Lung (tissue), 11 donors: ENCODE measurements at regions not wholly inside any gene's neighbourhood (a gene's known extent, or its start where the extent isn't known, plus 50 kb on each side); places are given as distances from the start of the nearest gene placed in this dataset.

Experiments used
- ATAC-seq: fragments of 200-7000 bp; cut with Tn5 transposase; one replicate; pipeline ENCODE4 v1.9.1; 2020; ENCODE audit warnings: moderate number of reproducible peaks; ENCODE audit not compliant: insufficient read depth, low FRiP score
- DNase-seq, 3 donors: peaks; one replicate each; pipeline ENCODE4 v3.0.0-alpha.2; 2013 to 2017
- H3K27ac ChIP-seq, 2 donors: one replicate each; pipeline ENCODE4 v1.5.1; 2013; ENCODE audit warnings: mild to moderate bottlenecking in 2 of 2, moderate library complexity in 2 of 2, control low read depth in 1 of 2, inconsistent platforms in 1 of 2, low read depth in 1 of 2, low read length in 1 of 2
- H3K27me3 ChIP-seq, 3 donors: one replicate each; pipeline ENCODE4 v1.5.1; 2013; ENCODE audit warnings: low read length in 2 of 3; ENCODE audit not compliant: control insufficient read depth in 3 of 3, insufficient read depth in 3 of 3
- H3K36me3 ChIP-seq, 4 donors: one replicate each; pipeline ENCODE4 v1.5.1; 2013; ENCODE audit warnings: low read length in 4 of 4, mild to moderate bottlenecking in 1 of 4, moderate library complexity in 1 of 4; ENCODE audit not compliant: control insufficient read depth in 4 of 4, insufficient read depth in 4 of 4
- H3K4me1 ChIP-seq, 5 donors: one replicate each; pipeline ENCODE4 v1.5.1; 2013; ENCODE audit warnings: low read length in 5 of 5, mild to moderate bottlenecking in 2 of 5, moderate library complexity in 1 of 5; ENCODE audit not compliant: control insufficient read depth in 5 of 5, insufficient read depth in 5 of 5
- H3K4me3 ChIP-seq: one replicate; pipeline ENCODE4 v1.5.1; 2013; ENCODE audit warnings: mild to moderate bottlenecking, control low read depth, moderate library complexity
- H3K9ac ChIP-seq, 2 donors: one replicate each; pipeline ENCODE4 v1.5.1; 2013; ENCODE audit warnings: low read length in 2 of 2, control low read depth in 1 of 2; ENCODE audit not compliant: insufficient read depth in 1 of 2
- H3K9me3 ChIP-seq, 4 donors: one replicate each; pipeline ENCODE4 v1.5.1; 2013; ENCODE audit warnings: low read length in 3 of 4, mild to moderate bottlenecking in 1 of 4, moderate library complexity in 1 of 4; ENCODE audit not compliant: control insufficient read depth in 4 of 4, insufficient read depth in 3 of 4
- WGBS, 2 donors: extraction: QIAGEN DNeasy Blood & Tissue Kit; methylation state at CpG; one replicate each; pipeline ENCODE4 v1.1.7; 2013; 5-methylcytosine and 5-hydroxymethylcytosine counted together
- TF ChIP-seq, protein P1 (sequence below): IDR thresholded peaks from 2 replicates; pipeline ENCODE4 v1.5.1; 2012; ENCODE audit warnings: mild to moderate bottlenecking; ENCODE audit errors: control extremely low read depth, extremely low read depth
- donor health status: control.
- donor health status: control.
- donor health status: Bipolar disorder and iron deficiency.
- donor health status: healthy.
- donor health status: DM: yes; HTN: yes; CAD: no.

DNA sequence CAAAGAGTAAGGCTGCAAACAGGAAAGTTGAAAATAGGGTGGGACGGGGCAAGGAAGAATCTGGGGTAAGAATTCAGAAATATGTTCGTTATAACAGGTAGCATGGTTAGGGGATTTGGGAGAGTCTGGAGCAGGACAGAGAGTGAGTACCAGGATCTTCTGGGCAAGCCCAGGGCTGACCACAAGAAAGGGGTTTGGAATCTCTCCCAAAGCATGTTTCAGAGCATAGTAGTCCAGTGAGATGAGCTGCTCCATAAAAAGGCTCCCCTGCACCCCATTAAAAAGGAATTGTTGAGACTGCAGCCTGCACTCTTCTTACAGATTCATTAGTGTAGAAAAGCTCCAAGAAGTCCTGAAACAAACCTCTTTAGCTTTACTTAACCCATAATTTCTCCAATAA is 291.1 kb downstream of the MTX2 start:
- DNase-seq (no peak), ATAC-seq (no peak)
- WGBS, 2 donors, result 43 to 91% methylated on average over 1 to 2 of the region's 2 CpGs
- Histone ChIP-seq H3K4me1 (peaks cover 0 to 3% (median 0%) of the 10 kb centered on the region in 5 donors), H3K27ac (no peak overlapping the region), H3K4me3 (no peak overlapping the region), H3K9ac (no peak overlapping the region), H3K27me3 (peaks cover 0 to 5% (median 4%) of the 10 kb centered on the region in 3 donors), H3K9me3 (no peaks in the 10 kb centered on the region), H3K36me3 (no peaks in the 10 kb centered on the region)
- TF ChIP-seq, protein P1, sequence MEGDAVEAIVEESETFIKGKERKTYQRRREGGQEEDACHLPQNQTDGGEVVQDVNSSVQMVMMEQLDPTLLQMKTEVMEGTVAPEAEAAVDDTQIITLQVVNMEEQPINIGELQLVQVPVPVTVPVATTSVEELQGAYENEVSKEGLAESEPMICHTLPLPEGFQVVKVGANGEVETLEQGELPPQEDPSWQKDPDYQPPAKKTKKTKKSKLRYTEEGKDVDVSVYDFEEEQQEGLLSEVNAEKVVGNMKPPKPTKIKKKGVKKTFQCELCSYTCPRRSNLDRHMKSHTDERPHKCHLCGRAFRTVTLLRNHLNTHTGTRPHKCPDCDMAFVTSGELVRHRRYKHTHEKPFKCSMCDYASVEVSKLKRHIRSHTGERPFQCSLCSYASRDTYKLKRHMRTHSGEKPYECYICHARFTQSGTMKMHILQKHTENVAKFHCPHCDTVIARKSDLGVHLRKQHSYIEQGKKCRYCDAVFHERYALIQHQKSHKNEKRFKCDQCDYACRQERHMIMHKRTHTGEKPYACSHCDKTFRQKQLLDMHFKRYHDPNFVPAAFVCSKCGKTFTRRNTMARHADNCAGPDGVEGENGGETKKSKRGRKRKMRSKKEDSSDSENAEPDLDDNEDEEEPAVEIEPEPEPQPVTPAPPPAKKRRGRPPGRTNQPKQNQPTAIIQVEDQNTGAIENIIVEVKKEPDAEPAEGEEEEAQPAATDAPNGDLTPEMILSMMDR, result no peak

- TF ChIP-seq, protein P1, result no peak
- H3K36me3 ChIP-seq, result no peaks in the 10 kb centered on the region
- no peaks in the 10 kb centered on the region for H3K9me3 ChIP-seq
- WGBS, 2 donors, result 68 to 74% methylated on average over 4 of the region's 4 CpGs
- no peaks in the 10 kb centered on the region for H3K27me3 ChIP-seq
- H3K27ac ChIP-seq, result no peak overlapping the region
- no peak for ATAC-seq
- H3K4me1 ChIP-seq, result peaks cover 0 to 12% (median 3%) of the 10 kb centered on the region in 5 donors
- no peak for DNase-seq
- no peak overlapping the region for H3K9ac ChIP-seq
- H3K4me3 ChIP-seq, result no peak overlapping the region
Observed at GRCh38 chr2:176561706-176562105, 292.5 kb downstream of the MTX2 start.

DNA sequence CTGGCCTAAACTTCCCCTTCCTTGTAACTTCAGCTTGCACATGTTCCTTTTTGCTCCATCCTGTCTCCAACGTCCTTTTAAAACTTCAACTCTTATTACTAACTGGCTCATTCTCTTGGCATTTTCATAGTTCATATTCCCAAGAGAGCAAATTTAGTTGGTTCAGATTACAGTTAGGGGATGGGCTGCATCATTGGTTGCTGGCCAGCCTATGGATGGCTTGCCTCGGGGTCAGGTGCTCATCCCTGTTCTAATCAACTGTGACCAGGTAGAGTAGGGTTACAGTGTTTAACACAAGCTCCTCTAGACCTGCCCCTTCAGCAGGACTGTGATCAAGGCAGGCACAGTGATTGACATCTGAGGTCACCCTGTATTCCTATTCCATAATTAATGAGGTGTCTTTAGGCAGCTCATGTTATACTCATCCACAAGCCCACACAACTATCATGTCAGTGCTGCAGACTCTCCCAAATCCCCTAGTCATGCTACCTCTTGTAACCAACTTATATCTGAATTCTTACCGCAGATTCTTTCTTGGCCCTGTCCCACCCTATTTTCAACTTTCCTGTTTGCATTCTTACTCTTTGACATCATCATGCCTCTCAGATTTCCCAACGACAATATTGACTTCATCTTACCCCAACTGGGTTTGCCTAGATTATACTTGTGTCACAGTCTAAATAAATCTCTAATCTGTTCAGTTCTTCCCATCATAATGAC is 293.3 kb downstream of the MTX2 start:
- H3K9ac ChIP-seq, result no peak overlapping the region
- no peak for ATAC-seq
- no peak overlapping the region for H3K4me3 ChIP-seq
- no peaks in the 10 kb centered on the region for H3K9me3 ChIP-seq
- no peak overlapping the region for H3K27ac ChIP-seq
- no peaks in the 10 kb centered on the region for H3K27me3 ChIP-seq
- 58 to 64% methylated on average over 4 of the region's 4 CpGs for WGBS, 2 donors
- H3K36me3 ChIP-seq, result no peaks in the 10 kb centered on the region
- DNase-seq, result no peak
- TF ChIP-seq, protein P1, result no peak
- H3K4me1 ChIP-seq, result peaks cover 0 to 17% (median 3%) of the 10 kb centered on the region in 5 donors
